NCI-H774 (cell line): ENCODE measurements at regions not wholly inside any gene's neighbourhood (a gene's known extent, or its start where the extent isn't known, plus 50 kb on each side); places are given as distances from the start of the nearest gene placed in this dataset.

Source experiments
- DNase-seq: peaks from one replicate; lab custom pipeline; 2025; lab: John Stamatoyannopoulos, UW

- no peak for DNase-seq
Observed at GRCh38 chr2:16252891-16253290, 312.5 kb downstream of the MYCN start.

- no peak for DNase-seq
Observed at GRCh38 chr2:16252251-16252650, 311.9 kb downstream of the MYCN start.

- no peak for DNase-seq
Observed at GRCh38 chr2:16251511-16252225, 311.3 kb downstream of the MYCN start.

- no peak for DNase-seq
Observed at GRCh38 chr2:16250886-16251285, 310.5 kb downstream of the MYCN start.

GRCh38 chr2:16250466-16250865, 310.1 kb downstream of the MYCN start:
- DNase-seq: no peak

- DNase-seq: no peak
Observed at GRCh38 chr2:16250056-16250425, 309.7 kb downstream of the MYCN start.

GRCh38 chr2:16249246-16250055, 309.1 kb downstream of the MYCN start:
- DNase-seq: no peak

- no peak for DNase-seq
Observed at GRCh38 chr2:16248571-16249105, 308.3 kb downstream of the MYCN start.

- no peak for DNase-seq
Observed at GRCh38 chr2:16247326-16248122, 307.2 kb downstream of the MYCN start.

GRCh38 chr2:16246911-16247310, 306.6 kb downstream of the MYCN start:
- DNase-seq: no peak

- DNase-seq: no peak
Observed at GRCh38 chr2:16246281-16246850, 306.0 kb downstream of the MYCN start.

- DNase-seq: no peak
Observed at GRCh38 chr2:16245481-16246054, 305.2 kb downstream of the MYCN start.

GRCh38 chr2:16244966-16245320, 304.6 kb downstream of the MYCN start:
- no peak for DNase-seq

GRCh38 chr2:16244153-16244965, 304.0 kb downstream of the MYCN start:
- DNase-seq: no peak

GRCh38 chr2:16243411-16243996, 303.2 kb downstream of the MYCN start:
- no peak for DNase-seq

- no peak for DNase-seq
Observed at GRCh38 chr2:16242906-16243305, 302.6 kb downstream of the MYCN start.

- DNase-seq: no peak
Observed at GRCh38 chr2:16241166-16242160, 301.1 kb downstream of the MYCN start.

GRCh38 chr2:16240402-16240801, 300.1 kb downstream of the MYCN start:
- no peak for DNase-seq

- DNase-seq: no peak
Observed at GRCh38 chr2:16239296-16239850, 299.0 kb downstream of the MYCN start.
